Astrocyte of the hippocampus (primary cell): ENCODE measurements at regions not wholly inside any gene's neighbourhood (a gene's known extent, or its start where the extent isn't known, plus 50 kb on each side); places are given as distances from the start of the nearest gene placed in this dataset.
A peak's percentile ranks its signal among the peaks of the same experiment; 100 is the strongest.
"Not testable (repeated sequence)": the region's sequence is repeated elsewhere in the genome, so short reads cannot be mapped to it uniquely, and the experiment has no call there.

Experiments
- DNase-seq: peaks from one replicate; pipeline ENCODE4 v3.0.0; 2011; ENCODE audit warnings: low read depth, low spot score

GRCh38 chr13:43946281-43946680 lies 66.6 kb downstream of the LACC1 start:
- peak; percentile 48 for DNase-seq

DNA sequence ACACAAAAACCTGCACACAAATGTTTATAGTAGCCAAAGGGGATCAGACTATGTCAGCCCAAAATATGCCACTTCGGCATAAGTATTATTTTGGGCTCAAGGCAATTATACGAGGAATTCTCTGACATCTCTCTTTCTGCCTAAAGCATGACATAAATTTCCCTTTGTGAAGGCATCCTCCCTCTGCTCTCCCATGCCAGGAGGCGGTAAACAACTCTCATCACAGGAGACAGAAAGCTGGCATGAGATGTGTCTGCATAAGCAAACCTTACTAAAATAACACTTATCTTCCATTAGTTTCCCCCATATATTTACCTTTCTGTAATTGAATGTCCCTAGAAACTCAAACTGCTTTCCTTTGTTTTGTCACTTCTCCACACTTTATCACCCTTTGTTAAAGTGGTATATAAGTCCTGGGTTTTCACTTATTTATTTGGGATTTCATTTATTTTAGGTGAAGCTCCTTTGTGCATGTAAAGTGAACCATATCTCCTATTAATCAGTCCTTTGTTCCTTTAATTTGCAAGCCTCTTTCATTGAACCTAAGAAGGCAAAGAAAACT lies 68.3 kb downstream of the LACC1 start:
- DNase-seq = no peak

GRCh38 chr13:43953370-43953769 lies 73.7 kb downstream of the LACC1 start:
- peak; percentile 29 for DNase-seq

- not testable (repeated sequence) for DNase-seq
Measured at GRCh38 chr13:43956975-43957374, 77.3 kb downstream of the LACC1 start.

- DNase-seq = no peak
Measured at GRCh38 chr13:43959291-43959690, 79.6 kb downstream of the LACC1 start.

GRCh38 chr13:43961909-43962308 lies 82.2 kb downstream of the LACC1 start:
- DNase-seq = no peak

DNA sequence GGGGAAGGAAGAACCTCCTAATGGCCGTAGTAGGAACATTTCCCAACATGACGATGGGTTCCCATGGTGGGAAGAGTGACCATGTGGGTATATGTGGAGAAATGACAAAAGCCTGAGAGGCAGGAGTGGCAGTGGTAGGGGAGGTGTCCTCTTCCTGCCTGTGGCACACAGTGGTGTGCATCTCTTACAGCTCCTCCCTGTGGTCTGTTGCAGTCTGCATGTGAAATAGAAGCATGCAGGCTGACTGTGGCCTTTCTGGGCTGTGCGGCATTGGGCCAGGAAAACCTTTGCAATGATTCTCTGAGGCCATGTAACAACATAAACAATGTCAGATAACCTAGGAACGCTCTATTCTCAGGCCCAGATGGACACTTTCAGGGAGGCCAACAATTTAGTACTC lies 84.0 kb downstream of the LACC1 start:
- no peak for DNase-seq

- no peak for DNase-seq
Measured at GRCh38 chr13:43964698-43965458, 85.2 kb downstream of the LACC1 start.

DNA sequence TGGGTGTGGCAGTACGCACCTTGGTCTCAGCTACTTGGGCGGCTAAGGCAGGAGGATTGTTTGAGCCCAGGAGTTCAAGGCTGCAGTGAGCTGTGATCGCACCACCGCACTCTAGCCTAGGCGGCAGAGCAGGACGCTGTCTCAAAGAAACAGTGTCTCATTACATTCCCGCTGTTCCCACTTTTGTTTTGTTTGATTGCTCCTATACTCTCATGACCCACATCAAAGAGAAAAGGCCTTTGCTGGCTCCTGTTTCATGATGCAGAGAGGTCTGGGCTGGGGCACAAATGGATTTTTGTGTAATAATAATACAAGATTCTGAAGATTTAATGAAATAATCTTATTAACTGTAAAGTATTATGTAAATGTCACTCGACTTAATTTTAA lies 85.7 kb downstream of the LACC1 start:
- DNase-seq = no peak

DNA sequence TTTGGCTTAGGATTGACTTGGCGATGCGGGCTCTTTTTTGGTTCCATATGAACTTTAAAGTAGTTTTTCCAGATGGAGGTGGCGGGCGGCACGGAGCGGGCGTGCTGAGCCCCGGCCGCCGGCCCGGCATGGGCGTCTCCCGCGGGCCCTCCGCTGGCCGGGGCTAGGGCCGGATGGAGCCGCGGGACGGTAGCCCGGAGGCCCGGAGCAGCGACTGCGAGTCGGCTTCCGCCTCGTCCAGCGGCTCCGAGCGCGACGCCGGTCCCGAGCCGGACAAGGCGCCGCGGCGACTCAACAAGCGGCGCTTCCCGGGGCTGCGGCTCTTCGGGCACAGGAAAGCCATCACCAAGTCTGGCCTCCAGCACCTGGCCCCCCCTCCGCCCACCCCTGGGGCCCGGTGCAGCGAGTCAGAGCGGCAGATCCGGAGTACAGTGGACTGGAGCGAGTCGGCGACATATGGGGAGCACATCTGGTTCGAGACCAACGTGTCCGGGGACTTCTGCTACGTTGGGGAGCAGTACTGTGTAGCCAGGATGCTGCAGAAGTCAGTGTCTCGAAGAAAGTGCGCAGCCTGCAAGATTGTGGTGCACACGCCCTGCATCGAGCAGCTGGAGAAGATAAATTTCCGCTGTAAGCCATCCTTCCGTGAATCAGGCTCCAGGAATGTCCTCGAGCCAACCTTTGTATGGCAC lies 88.7 kb downstream of the LACC1 start:
- not testable (repeated sequence) for DNase-seq

DNA sequence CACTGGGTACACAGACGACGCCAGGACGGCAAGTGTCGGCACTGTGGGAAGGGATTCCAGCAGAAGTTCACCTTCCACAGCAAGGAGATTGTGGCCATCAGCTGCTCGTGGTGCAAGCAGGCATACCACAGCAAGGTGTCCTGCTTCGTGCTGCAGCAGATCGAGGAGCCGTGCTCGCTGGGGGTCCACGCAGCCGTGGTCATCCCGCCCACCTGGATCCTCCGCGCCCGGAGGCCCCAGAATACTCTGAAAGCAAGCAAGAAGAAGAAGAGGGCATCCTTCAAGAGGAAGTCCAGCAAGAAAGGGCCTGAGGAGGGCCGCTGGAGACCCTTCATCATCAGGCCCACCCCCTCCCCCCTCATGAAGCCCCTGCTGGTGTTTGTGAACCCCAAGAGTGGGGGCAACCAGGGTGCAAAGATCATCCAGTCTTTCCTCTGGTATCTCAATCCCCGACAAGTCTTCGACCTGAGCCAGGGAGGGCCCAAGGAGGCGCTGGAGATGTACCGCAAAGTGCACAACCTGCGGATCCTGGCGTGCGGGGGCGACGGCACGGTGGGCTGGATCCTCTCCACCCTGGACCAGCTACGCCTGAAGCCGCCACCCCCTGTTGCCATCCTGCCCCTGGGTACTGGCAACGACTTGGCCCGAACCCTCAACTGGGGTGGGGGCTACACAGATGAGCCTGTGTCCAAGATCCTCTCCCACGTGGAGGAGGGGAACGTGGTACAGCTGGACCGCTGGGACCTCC lies 89.4 kb downstream of the LACC1 start:
- DNase-seq = not testable (repeated sequence)

DNA sequence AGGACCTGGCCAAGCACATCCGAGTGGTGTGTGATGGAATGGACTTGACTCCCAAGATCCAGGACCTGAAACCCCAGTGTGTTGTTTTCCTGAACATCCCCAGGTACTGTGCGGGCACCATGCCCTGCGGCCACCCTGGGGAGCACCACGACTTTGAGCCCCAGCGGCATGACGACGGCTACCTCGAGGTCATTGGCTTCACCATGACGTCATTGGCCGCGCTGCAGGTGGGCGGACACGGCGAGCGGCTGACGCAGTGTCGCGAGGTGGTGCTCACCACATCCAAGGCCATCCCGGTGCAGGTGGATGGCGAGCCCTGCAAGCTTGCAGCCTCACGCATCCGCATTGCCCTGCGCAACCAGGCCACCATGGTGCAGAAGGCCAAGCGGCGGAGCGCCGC lies 90.2 kb downstream of the LACC1 start:
- not testable (repeated sequence) for DNase-seq

DNA sequence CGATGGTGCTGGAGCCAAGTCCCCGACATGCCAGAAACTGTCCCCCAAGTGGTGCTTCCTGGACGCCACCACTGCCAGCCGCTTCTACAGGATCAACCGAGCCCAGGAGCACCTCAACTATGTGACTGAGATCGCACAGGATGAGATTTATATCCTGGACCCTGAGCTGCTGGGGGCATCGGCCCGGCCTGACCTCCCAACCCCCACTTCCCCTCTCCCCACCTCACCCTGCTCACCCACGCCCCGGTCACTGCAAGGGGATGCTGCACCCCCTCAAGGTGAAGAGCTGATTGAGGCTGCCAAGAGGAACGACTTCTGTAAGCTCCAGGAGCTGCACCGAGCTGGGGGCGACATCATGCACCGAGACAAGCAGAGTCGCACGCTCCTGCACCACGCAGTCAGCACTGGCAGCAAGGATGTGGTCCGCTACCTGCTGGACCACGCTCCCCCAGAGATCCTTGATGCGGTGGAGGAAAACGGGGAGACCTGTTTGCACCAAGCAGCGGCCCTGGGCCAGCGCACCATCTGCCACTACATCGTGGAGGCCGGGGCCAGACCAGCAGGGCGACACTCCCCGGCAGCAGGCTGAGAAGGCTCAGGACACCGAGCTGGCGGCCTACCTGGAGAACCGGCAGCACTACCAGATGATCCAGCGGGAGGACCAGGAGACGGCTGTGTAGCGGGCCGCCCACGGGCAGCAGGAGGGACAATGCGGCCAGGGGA lies 91.0 kb downstream of the LACC1 start:
- DNase-seq = not testable (repeated sequence)

- DNase-seq = not testable (repeated sequence)
Measured at GRCh38 chr13:43971324-43971723, 91.6 kb downstream of the LACC1 start.

- DNase-seq = no peak
Measured at GRCh38 chr13:43977911-43978310, 98.2 kb downstream of the LACC1 start.

DNA sequence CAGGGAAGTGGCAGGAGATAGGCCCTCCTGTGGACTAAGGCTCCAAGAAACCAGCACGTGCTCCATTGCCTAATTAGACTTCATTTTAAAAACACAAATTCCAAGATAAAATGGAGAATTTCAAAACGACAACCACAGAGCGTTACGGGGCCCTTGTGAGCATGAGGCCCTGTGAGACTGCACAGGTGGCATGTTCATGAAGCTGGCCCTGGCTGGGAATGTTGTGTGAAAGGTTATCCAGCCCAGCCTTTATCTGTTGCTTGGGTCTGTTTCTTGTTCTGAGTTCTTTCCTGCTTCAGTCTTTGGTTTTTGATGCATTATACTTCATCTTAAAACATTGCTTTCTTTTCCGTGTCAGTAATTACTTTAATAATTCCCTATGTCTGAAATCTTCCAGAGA lies 99.0 kb downstream of the LACC1 start:
- no peak for DNase-seq

DNA sequence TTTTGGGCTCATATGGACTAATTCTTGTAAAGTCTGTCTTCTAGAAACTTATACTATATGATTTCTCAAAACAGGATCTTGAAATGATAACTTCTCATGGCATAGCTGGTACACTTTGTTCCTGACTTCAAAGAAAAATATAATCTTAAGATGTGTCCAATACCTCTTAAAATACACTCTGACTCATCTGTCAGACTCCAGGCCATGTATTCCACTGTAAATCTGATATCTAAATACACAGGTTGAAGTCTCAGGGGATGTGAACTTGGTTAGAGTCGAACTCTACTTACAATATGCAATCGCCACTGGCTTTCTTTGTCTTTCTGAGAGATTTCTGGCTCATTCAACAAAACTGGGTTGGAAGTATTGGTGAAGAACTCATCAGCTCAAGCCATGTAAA lies 99.8 kb downstream of the LACC1 start:
- no peak for DNase-seq

- DNase-seq = no peak
Measured at GRCh38 chr13:43980587-43980986, 100.9 kb downstream of the LACC1 start.

DNA sequence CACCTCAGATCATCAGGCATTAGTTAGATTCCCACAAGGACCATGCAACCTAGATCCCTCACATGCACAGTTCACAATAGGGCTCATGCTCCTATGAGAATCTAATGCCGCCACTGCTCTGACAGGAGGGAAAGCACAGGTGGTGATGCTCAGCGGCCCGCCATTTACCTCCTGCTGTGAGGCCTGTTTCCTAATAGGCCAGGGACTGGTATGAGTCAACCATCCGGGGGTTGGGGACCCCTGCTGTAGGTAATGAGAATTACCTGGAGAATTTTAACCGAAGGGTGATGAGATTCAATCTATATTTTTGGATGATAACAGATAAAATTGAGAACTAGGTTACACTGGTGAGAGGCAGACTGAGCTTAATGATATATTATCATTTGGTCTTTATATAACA lies 101.4 kb downstream of the LACC1 start:
- no peak for DNase-seq

GRCh38 chr13:43981512-43982301 lies 102.0 kb downstream of the LACC1 start:
- no peak for DNase-seq

DNA sequence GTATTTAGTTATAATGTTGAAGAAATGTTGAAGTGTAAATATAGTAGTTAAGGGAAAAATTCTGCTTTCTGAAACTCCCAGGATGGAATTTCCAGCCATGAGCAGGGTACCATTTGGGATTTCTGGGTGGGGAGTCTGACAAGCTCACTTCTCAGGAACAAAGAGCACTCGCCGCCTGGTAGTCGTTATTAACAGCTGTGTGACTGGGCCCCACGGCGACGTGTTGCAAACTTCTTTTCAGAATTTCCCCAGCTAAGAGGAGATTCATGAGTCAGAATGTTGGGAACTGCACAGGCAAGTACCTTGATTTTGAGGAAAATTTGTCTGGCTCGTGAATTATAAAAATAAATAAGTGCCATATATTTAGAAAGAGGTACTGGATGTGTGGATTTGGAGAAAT lies 103.7 kb downstream of the LACC1 start:
- DNase-seq = no peak
